Liver (tissue), 8 donors: ENCODE measurements at regions not wholly inside any gene's neighbourhood (a gene's known extent, or its start where the extent isn't known, plus 50 kb on each side); places are given as distances from the start of the nearest gene placed in this dataset.

ENCODE experiments used
- DNase-seq: peaks from one replicate; pipeline ENCODE4 v3.0.0-alpha.2; 2017; ENCODE audit warnings: low spot score
- H3K27ac ChIP-seq, 2 donors: one replicate each; pipeline ENCODE4 v1.7.0; 2013; ENCODE audit warnings: inconsistent platforms in 2 of 2, low read length in 2 of 2, control low read depth in 1 of 2, low read depth in 1 of 2, mild to moderate bottlenecking in 1 of 2
- H3K27me3 ChIP-seq, 4 donors: one replicate each; pipeline versions ENCODE4 v1.6.1 to v1.7.0; 2013; ENCODE audit warnings: low read length in 3 of 4, inconsistent platforms in 1 of 4, mild to moderate bottlenecking in 1 of 4, moderate library complexity in 1 of 4; ENCODE audit not compliant: control insufficient read depth in 4 of 4, insufficient read depth in 4 of 4
- H3K36me3 ChIP-seq, 4 donors: one replicate each; pipeline versions ENCODE4 v1.6.1 to v1.7.0; 2013; ENCODE audit warnings: low read length in 3 of 4, mild to moderate bottlenecking in 3 of 4, low read depth in 1 of 4, moderate library complexity in 1 of 4; ENCODE audit not compliant: control insufficient read depth in 4 of 4, insufficient read depth in 3 of 4
- H3K4me1 ChIP-seq, 4 donors: one replicate each; pipeline versions ENCODE4 v1.6.1 to v1.7.0; 2013; ENCODE audit warnings: low read length in 3 of 4, mild to moderate bottlenecking in 3 of 4, moderate library complexity in 1 of 4; ENCODE audit not compliant: control insufficient read depth in 4 of 4, insufficient read depth in 4 of 4
- H3K4me3 ChIP-seq, 3 donors: one replicate each; pipeline versions ENCODE4 v1.6.1 to v1.7.0; 2013; ENCODE audit warnings: low read length in 3 of 3, control low read depth in 1 of 3, low read depth in 1 of 3, mild to moderate bottlenecking in 1 of 3
- H3K9ac ChIP-seq, 2 donors: one replicate each; pipeline ENCODE4 v1.7.0; 2013; ENCODE audit warnings: low read length in 2 of 2, mild to moderate bottlenecking in 2 of 2, moderate library complexity in 2 of 2, control low read depth in 1 of 2, low read depth in 1 of 2
- H3K9me3 ChIP-seq, 4 donors: one replicate each; pipeline versions ENCODE4 v1.6.1 to v1.7.0; 2013; ENCODE audit warnings: low read length in 3 of 4; ENCODE audit not compliant: control insufficient read depth in 4 of 4
- ATF3 ChIP-seq: IDR thresholded peaks from 2 replicates; pipeline ENCODE4 v1.6.1; 2016; ENCODE audit warnings: antibody characterized with exemption
- EGR1 ChIP-seq, 2 donors: IDR thresholded peaks; 2 replicates each; pipeline ENCODE4 v1.6.1; 2016 to 2018; ENCODE audit warnings: antibody characterized with exemption in 2 of 2, low read depth in 2 of 2
- FOXA1 ChIP-seq: IDR thresholded peaks from 2 replicates; pipeline ENCODE4 v1.6.1; 2016; ENCODE audit warnings: antibody characterized with exemption
- GABPA ChIP-seq, 2 donors: IDR thresholded peaks in 1 of 2; conservative IDR thresholded peaks in 1 of 2; 2 replicates each; pipeline ENCODE4 v1.6.1; 2016; ENCODE audit warnings: antibody characterized with exemption in 2 of 2, mild to moderate bottlenecking in 1 of 2, moderate library complexity in 1 of 2
- HNF4A ChIP-seq, 2 donors: conservative IDR thresholded peaks; 2 replicates each; pipeline ENCODE4 v1.6.1; 2016; ENCODE audit warnings: antibody characterized with exemption in 2 of 2, mild to moderate bottlenecking in 2 of 2
- HNF4G ChIP-seq: IDR thresholded peaks from 2 replicates; pipeline ENCODE4 v1.6.1; 2016; ENCODE audit warnings: antibody characterized with exemption
- JUND ChIP-seq, 2 donors: IDR thresholded peaks; 2 replicates each; pipeline ENCODE4 v1.6.1; 2016; ENCODE audit warnings: antibody characterized with exemption in 2 of 2
- MAX ChIP-seq: IDR thresholded peaks from 2 replicates; pipeline ENCODE4 v1.6.1; 2016; ENCODE audit warnings: antibody characterized with exemption
- NR2F2 ChIP-seq: IDR thresholded peaks from 2 replicates; pipeline ENCODE4 v1.6.1; 2016; ENCODE audit warnings: antibody characterized with exemption
- RAD21 ChIP-seq, 2 donors: IDR thresholded peaks; 2 replicates each; pipeline ENCODE4 v1.6.1; 2016; ENCODE audit warnings: antibody characterized with exemption in 2 of 2, mild to moderate bottlenecking in 2 of 2
- REST ChIP-seq: IDR thresholded peaks from 2 replicates; pipeline ENCODE4 v1.6.1; 2016; ENCODE audit warnings: antibody characterized with exemption, mild to moderate bottlenecking
- RXRA ChIP-seq, 2 donors: IDR thresholded peaks; 2 replicates each; pipeline ENCODE4 v1.6.1; 2017 to 2018; ENCODE audit warnings: antibody characterized with exemption in 2 of 2, mild to moderate bottlenecking in 1 of 2
- SP1 ChIP-seq: IDR thresholded peaks from 2 replicates; pipeline ENCODE4 v1.6.1; 2018; ENCODE audit warnings: antibody characterized with exemption, mild to moderate bottlenecking
- YY1 ChIP-seq: IDR thresholded peaks from 2 replicates; pipeline ENCODE4 v1.6.1; 2016; ENCODE audit warnings: antibody characterized with exemption, mild to moderate bottlenecking
- WGBS: extraction: QIAGEN DNeasy Blood & Tissue Kit; methylation state at CpG from one replicate; pipeline ENCODE4 v1.1.7; 2013; 5-methylcytosine and 5-hydroxymethylcytosine counted together
- TF ChIP-seq, protein P1 (sequence below): fragments of 150-350 bp; IDR thresholded peaks from 2 replicates; pipeline ENCODE4 v1.5.1; 2017; ENCODE audit warnings: improper control_type of control experiment, low read depth, low read length; ENCODE audit not compliant: missing input control
- TF ChIP-seq, protein P2 (sequence below): IDR thresholded peaks from 2 replicates; pipeline ENCODE4 v1.6.1; 2016; ENCODE audit warnings: antibody characterized with exemption
- donor health status: healthy.
- donor health status: healthy.
- donor health status: healthy.
- donor health status: healthy.
- donor health status: healthy.

DNA sequence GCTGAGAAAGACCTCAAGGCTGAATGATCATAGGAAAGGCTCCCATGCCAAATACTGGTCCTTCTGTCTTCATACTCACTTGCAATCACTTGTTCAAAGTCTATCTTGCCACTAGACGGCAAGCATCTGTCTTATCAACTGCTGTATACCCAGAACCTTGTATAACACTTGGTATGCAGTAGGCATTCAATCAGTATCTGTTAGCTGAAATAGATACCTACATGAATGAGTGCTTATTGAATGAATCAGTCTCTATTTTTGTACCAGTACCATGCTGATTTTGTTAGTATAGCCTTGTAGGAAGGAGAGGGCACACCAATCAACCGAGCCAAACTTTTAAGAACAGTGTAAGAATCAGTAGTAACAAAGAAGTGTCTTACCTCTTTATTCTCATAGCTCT lies 80.6 kb downstream of the NIBAN1 start:
- Histone ChIP-seq H3K36me3 (no peaks in the 10 kb centered on the region), H3K9ac (no peak overlapping the region), H3K27ac (no peak overlapping the region), H3K4me1 (no peaks in the 10 kb centered on the region), H3K27me3 (no peaks in the 10 kb centered on the region), H3K9me3 (no peaks in the 10 kb centered on the region), H3K4me3 (no peak overlapping the region)
- TF ChIP-seq GABPA (IDR thresholded peaks at IDR 0.05 in 1 of 2, conservative IDR thresholded peaks at IDR 0.05 in 1 of 2): no peak
- no peak for TF ChIP-seq REST
- TF ChIP-seq RXRA (IDR thresholded peaks at IDR 0.05): no peak
- TF ChIP-seq, protein P1, sequence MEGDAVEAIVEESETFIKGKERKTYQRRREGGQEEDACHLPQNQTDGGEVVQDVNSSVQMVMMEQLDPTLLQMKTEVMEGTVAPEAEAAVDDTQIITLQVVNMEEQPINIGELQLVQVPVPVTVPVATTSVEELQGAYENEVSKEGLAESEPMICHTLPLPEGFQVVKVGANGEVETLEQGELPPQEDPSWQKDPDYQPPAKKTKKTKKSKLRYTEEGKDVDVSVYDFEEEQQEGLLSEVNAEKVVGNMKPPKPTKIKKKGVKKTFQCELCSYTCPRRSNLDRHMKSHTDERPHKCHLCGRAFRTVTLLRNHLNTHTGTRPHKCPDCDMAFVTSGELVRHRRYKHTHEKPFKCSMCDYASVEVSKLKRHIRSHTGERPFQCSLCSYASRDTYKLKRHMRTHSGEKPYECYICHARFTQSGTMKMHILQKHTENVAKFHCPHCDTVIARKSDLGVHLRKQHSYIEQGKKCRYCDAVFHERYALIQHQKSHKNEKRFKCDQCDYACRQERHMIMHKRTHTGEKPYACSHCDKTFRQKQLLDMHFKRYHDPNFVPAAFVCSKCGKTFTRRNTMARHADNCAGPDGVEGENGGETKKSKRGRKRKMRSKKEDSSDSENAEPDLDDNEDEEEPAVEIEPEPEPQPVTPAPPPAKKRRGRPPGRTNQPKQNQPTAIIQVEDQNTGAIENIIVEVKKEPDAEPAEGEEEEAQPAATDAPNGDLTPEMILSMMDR: no peak
- TF ChIP-seq FOXA1: no peak
- no peak for TF ChIP-seq MAX
- TF ChIP-seq HNF4G: no peak
- no peak for TF ChIP-seq YY1
- TF ChIP-seq, protein P2, sequence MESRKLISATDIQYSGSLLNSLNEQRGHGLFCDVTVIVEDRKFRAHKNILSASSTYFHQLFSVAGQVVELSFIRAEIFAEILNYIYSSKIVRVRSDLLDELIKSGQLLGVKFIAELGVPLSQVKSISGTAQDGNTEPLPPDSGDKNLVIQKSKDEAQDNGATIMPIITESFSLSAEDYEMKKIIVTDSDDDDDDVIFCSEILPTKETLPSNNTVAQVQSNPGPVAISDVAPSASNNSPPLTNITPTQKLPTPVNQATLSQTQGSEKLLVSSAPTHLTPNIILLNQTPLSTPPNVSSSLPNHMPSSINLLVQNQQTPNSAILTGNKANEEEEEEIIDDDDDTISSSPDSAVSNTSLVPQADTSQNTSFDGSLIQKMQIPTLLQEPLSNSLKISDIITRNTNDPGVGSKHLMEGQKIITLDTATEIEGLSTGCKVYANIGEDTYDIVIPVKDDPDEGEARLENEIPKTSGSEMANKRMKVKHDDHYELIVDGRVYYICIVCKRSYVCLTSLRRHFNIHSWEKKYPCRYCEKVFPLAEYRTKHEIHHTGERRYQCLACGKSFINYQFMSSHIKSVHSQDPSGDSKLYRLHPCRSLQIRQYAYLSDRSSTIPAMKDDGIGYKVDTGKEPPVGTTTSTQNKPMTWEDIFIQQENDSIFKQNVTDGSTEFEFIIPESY: no peak
- no peak for TF ChIP-seq JUND (IDR thresholded peaks at IDR 0.05)
- TF ChIP-seq RAD21 (IDR thresholded peaks at IDR 0.05): no peak
- TF ChIP-seq ATF3: no peak
- WGBS: 84% methylated on average over 2 of the region's 2 CpGs
- DNase-seq: no peak

GRCh38 chr1:184892116-184892515 lies 82.2 kb downstream of the NIBAN1 start:
- no peaks in the 10 kb centered on the region for H3K36me3 ChIP-seq
- WGBS: 90% methylated on average over 4 of the region's 4 CpGs
- no peak for DNase-seq
- no peaks in the 10 kb centered on the region for H3K4me1 ChIP-seq
- no peaks in the 10 kb centered on the region for H3K9me3 ChIP-seq
- H3K9ac ChIP-seq: no peak overlapping the region
- H3K27me3 ChIP-seq: no peaks in the 10 kb centered on the region
- H3K27ac ChIP-seq: no peak overlapping the region
- H3K4me3 ChIP-seq: no peak overlapping the region
- no peak for TF ChIP-seq SP1
- TF ChIP-seq HNF4A (conservative IDR thresholded peaks at IDR 0.05): no peak
- no peak for TF ChIP-seq RAD21 (IDR thresholded peaks at IDR 0.05)
- no peak for TF ChIP-seq GABPA (IDR thresholded peaks at IDR 0.05 in 1 of 2, conservative IDR thresholded peaks at IDR 0.05 in 1 of 2)
- TF ChIP-seq, protein P2: no peak
- no peak for TF ChIP-seq NR2F2
- TF ChIP-seq EGR1 (IDR thresholded peaks at IDR 0.05; ENCODE audit: low read depth in 2 of 2): no peak
- TF ChIP-seq HNF4G: no peak
- no peak for TF ChIP-seq MAX
- TF ChIP-seq YY1: no peak
- TF ChIP-seq JUND (IDR thresholded peaks at IDR 0.05): no peak
- TF ChIP-seq ATF3: no peak
- TF ChIP-seq REST: no peak
